ENCODE measurements at regions not wholly inside any gene's neighbourhood (a gene's known extent, or its start where the extent isn't known, plus 50 kb on each side); places are given as distances from the start of the nearest gene placed in this dataset.

DNA sequence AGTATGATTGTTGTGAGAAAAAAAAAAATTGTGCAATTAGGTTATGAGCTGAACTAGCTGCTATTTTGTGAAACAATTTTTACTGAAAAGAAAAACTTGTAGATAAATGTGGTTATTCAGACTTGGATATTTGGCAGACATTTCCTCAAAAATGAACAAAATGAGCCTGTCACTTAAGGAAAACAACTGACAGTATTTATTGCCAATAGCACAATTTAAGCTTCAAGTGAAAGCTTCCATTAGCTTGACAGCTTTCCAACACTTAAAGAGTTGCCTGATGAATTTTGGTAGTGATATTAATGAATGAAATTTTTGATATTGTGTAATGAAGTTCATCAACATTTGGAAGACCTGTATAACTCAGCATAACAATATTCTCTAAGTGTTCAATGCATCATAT is 116.1 kb upstream of the RGS1 start:
- TF ChIP-seq HDAC2 (IDR thresholded peaks at IDR 0.05) (no peak), E2F4 (IDR thresholded peaks at IDR 0.05; ENCODE audit: low read depth, low read length) (no peak), NR2C2 (IDR thresholded peaks at IDR 0.05; ENCODE audit: borderline replicate concordance, control insufficient read depth, insufficient read length, low read depth) (no peak), CEBPB (IDR thresholded peaks at IDR 0.05; ENCODE audit: borderline replicate concordance in 1 of 2, low read depth in 2 of 2, low read length in 2 of 2) (no peak), POLR2AphosphoS5 (IDR thresholded peaks at IDR 0.05; ENCODE audit: low read length) (no peak), NFYB (IDR thresholded peaks at IDR 0.05; ENCODE audit: insufficient read depth, low read depth, low read length) (no peak)
- TF ChIP-seq, protein P1, sequence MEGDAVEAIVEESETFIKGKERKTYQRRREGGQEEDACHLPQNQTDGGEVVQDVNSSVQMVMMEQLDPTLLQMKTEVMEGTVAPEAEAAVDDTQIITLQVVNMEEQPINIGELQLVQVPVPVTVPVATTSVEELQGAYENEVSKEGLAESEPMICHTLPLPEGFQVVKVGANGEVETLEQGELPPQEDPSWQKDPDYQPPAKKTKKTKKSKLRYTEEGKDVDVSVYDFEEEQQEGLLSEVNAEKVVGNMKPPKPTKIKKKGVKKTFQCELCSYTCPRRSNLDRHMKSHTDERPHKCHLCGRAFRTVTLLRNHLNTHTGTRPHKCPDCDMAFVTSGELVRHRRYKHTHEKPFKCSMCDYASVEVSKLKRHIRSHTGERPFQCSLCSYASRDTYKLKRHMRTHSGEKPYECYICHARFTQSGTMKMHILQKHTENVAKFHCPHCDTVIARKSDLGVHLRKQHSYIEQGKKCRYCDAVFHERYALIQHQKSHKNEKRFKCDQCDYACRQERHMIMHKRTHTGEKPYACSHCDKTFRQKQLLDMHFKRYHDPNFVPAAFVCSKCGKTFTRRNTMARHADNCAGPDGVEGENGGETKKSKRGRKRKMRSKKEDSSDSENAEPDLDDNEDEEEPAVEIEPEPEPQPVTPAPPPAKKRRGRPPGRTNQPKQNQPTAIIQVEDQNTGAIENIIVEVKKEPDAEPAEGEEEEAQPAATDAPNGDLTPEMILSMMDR (IDR thresholded peaks at IDR 0.05 in 2 of 3, conservative IDR thresholded peaks at IDR 0.05 in 1 of 3; ENCODE audit: control insufficient read depth in 2 of 3, extremely low read depth in 1 of 3, insufficient read depth in 1 of 3, low read depth in 3 of 3, low read length in 3 of 3), result no peak
